ENCODE measurements at regions not wholly inside any gene's neighbourhood (a gene's known extent, or its start where the extent isn't known, plus 50 kb on each side); places are given as distances from the start of the nearest gene placed in this dataset.

GRCh38 chr3:178915365-178915764 is 156.2 kb downstream of the ZMAT3 start:
- TF ChIP-seq CTCF (IDR thresholded peaks at IDR 0.05 in 4 of 5, conservative IDR thresholded peaks at IDR 0.05 in 1 of 5) (no peak), POLR2A (IDR thresholded peaks at IDR 0.05) (no peak)

All from gastrocnemius medialis (tissue), 4 donors.